ENCODE measurements at regions not wholly inside any gene's neighbourhood (a gene's known extent, or its start where the extent isn't known, plus 50 kb on each side); places are given as distances from the start of the nearest gene placed in this dataset.
A peak's percentile ranks its signal among the peaks of the same experiment; 100 is the strongest.

DNA sequence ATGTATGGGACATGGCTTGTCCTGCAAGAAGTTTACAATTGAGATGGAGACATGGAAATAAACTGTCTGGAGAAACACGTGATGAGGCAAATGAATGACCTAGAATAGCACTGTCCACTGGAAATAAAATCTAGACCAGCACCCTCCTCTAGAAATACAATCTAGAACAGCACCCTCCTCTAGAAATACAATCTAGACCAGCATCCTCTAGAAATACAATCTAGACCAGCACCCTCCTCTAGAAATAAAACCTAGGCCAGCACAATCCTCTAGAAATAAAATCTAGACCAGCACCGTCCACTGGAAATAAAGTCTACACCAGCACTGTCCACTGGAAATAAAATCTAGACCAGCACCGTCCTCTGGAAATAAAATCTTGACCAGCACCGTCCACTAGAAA is 69.2 kb upstream of the RFLNA start:
- ATAC-seq (no peak), DNase-seq (ENCODE audit: low read depth, low spot score) (no peak)
- TF ChIP-seq, protein P1, sequence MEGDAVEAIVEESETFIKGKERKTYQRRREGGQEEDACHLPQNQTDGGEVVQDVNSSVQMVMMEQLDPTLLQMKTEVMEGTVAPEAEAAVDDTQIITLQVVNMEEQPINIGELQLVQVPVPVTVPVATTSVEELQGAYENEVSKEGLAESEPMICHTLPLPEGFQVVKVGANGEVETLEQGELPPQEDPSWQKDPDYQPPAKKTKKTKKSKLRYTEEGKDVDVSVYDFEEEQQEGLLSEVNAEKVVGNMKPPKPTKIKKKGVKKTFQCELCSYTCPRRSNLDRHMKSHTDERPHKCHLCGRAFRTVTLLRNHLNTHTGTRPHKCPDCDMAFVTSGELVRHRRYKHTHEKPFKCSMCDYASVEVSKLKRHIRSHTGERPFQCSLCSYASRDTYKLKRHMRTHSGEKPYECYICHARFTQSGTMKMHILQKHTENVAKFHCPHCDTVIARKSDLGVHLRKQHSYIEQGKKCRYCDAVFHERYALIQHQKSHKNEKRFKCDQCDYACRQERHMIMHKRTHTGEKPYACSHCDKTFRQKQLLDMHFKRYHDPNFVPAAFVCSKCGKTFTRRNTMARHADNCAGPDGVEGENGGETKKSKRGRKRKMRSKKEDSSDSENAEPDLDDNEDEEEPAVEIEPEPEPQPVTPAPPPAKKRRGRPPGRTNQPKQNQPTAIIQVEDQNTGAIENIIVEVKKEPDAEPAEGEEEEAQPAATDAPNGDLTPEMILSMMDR (IDR thresholded peaks at IDR 0.05) = no peak
- TF ChIP-seq REST (IDR thresholded peaks at IDR 0.05; ENCODE audit: insufficient read depth in 1 of 2, low read depth in 2 of 2, low read length in 1 of 2) = no peak
- TF ChIP-seq TCF7L2 (IDR thresholded peaks at IDR 0.05; ENCODE audit: low read depth, low read length) = no peak
- TF ChIP-seq POLR2AphosphoS5 (IDR thresholded peaks at IDR 0.05; ENCODE audit: low read depth, low read length) = no peak
- no peak for TF ChIP-seq SIN3A (IDR thresholded peaks at IDR 0.05; ENCODE audit: borderline replicate concordance, insufficient read depth, low read depth, low read length)
- ChIA-PET POLR2A (interaction anchor here (0.6 kb wide), 1 partner anchor 20 kb away, joined by 6 read pairs; no protein-coding TSS in a partner anchor), CTCF (interaction anchor here (0.6 kb wide), 1 partner anchor 10 kb away, joined by 3 read pairs; no protein-coding TSS in a partner anchor)
- no peak overlapping the region for H3K27ac ChIP-seq (ENCODE audit: low read length)
- intact Hi-C loops (cut with micrococcal nuclease; ENCODE audit: unreplicated experiment) = no loop called here
- no peaks in the 10 kb centered on the region for H3K36me3 ChIP-seq (ENCODE audit: control insufficient read depth, insufficient read depth, low read length)
- no peaks in the 10 kb centered on the region for H3K27me3 ChIP-seq (ENCODE audit: control insufficient read depth, insufficient read depth, low read length)
- in situ Hi-C loops (cut with HindIII; ENCODE audit: low pct_unique_long_range_greater_than_20kb, low sequenced_read_pairs) = no loop called here
- H3K4me3 ChIP-seq (ENCODE audit: low read depth in 2 of 2, low read length in 2 of 2) = no peak overlapping the region
- H3K9me3 ChIP-seq (ENCODE audit: control insufficient read depth, insufficient read depth, low read depth, low read length) = no peaks in the 10 kb centered on the region
- BruUV-seq (replicated peaks) = no TSS peak
- H3K4me1 ChIP-seq (ENCODE audit: control insufficient read depth, insufficient read depth, low read length) = peaks cover 2% of the 10 kb centered on the region; the same call in 1 of the 2 replicates

GRCh38 chr12:124227951-124228711 is 66.8 kb upstream of the RFLNA start:
- POLR2A ChIA-PET = no interaction called here

More at GRCh38 chr12:124227951-124228711, 66.8 kb upstream of the RFLNA start:
- Histone ChIP-seq H3K9me3 (ENCODE audit: control insufficient read depth, insufficient read depth, low read depth, low read length) (no peaks in the 10 kb centered on the region), H3K4me1 (ENCODE audit: control insufficient read depth, insufficient read depth, low read length) (no peaks in the 10 kb centered on the region), H3K36me3 (ENCODE audit: control insufficient read depth, insufficient read depth, low read length) (no peaks in the 10 kb centered on the region), H3K27ac (ENCODE audit: low read length) (no peak overlapping the region), H3K27me3 (ENCODE audit: control insufficient read depth, insufficient read depth, low read length) (no peaks in the 10 kb centered on the region), H3K4me3 (ENCODE audit: low read depth in 2 of 2, low read length in 2 of 2) (no peak overlapping the region)
- TF ChIP-seq, protein P1 (IDR thresholded peaks at IDR 0.05) = no peak
- TF ChIP-seq TCF7L2 (IDR thresholded peaks at IDR 0.05; ENCODE audit: low read depth, low read length) = 0 out of 2 replicates have a peak, but pooled peaks have one; percentile 35
- CTCF ChIA-PET = no interaction called here
- no peak for DNase-seq (ENCODE audit: low read depth, low spot score)
- intact Hi-C loops (cut with micrococcal nuclease; ENCODE audit: unreplicated experiment) = no loop called here
- in situ Hi-C loops (cut with HindIII; ENCODE audit: low pct_unique_long_range_greater_than_20kb, low sequenced_read_pairs) = no loop called here
- BruUV-seq (replicated peaks) = no TSS peak
- no peak for ATAC-seq

Data from Panc1 (cell line).